GM21529 (cell line): ENCODE measurements at regions not wholly inside any gene's neighbourhood (a gene's known extent, or its start where the extent isn't known, plus 50 kb on each side); places are given as distances from the start of the nearest gene placed in this dataset.
"Not testable (repeated sequence)": the region's sequence is repeated elsewhere in the genome, so short reads cannot be mapped to it uniquely, and the experiment has no call there.

Experiments used
- ATAC-seq: cut with Tn5 transposase; IDR thresholded peaks from one replicate; pipeline ENCODE4 v1.9.1; 2021; ENCODE audit not compliant: unreplicated experiment

DNA sequence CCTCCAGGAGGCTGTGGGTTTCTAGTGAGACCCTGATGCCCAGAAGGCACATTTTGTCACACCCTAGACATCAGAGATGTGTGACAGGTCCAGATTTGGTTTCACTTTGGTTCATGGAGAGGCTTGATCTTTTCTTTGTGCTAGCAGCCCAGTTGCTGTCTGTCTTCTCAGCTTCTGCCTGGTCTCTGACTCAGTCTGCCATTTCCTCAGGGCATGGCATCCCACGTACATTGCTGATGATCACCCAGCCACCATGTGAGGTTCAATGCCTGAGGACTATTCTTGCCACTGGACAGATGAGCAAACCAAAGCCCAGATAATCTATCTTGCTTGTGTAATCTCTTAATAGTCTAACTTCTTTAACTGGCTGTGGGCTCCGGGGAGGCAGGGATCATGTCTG lies 144.9 kb upstream of the MRPS22 start:
- ATAC-seq, result no peak

DNA sequence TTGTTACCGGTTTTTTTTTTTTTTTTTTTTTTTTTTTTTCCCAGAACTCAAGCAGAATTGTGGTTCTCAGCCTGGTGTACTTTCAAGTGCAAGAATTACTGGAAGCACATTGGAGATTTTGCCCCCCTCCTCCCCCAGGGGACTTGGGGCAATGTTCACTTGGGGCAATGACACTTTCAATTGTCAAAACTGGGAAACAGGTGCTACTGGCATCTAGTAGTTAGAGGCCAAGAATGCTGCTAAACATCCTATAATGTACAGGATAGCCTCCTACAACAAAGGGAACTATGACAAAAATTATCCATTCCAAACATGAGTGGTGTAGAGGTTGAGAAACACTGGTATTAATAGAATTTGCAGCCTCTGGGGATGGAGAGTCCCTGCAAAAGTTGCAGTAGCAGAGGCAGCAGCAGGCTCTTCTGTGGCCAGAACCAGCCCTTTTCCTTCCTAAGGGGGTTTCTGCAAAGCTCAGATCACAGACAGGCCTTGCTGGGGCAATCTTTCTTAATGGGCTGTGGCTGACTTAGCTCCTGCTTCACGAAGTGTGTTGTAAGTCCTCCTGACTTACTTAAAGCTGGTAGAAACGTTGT lies 144.3 kb upstream of the MRPS22 start:
- no peak for ATAC-seq

DNA sequence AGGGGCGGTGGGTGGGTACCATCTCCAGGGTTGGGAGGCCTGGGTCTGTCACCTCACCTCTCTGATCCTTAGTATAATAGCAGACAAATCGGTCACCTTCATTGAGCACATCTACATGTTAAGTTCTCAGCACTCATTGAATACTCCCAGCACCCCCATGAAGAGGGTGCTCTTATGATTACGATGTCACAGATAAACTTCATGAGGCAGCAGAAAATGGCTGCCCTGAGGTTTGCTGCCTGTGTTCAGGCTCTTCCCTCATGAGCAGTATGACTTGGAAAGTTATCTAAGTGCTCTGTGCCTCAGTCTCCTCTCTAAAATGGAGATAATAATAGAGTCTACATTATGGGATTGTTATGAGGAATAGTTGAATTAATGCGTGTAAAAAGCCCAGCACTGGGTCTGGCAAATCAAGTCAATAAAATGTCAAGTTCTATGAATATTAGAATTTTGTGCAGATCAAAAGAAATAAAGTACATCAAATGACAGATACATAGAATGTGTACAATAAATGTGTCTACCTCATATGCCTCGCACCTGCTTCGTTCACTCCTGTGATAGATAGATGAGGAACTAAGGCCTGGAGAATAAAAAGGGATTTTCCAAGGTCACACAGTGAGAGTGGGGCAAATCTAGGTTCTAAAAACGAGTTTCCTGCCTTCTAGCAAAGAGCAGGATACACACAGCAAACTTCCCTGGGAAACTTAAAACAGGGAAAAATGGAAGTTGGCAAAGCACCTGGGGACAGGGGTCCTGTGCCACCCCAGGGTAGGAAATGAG lies 142.2 kb upstream of the MRPS22 start:
- no peak for ATAC-seq

DNA sequence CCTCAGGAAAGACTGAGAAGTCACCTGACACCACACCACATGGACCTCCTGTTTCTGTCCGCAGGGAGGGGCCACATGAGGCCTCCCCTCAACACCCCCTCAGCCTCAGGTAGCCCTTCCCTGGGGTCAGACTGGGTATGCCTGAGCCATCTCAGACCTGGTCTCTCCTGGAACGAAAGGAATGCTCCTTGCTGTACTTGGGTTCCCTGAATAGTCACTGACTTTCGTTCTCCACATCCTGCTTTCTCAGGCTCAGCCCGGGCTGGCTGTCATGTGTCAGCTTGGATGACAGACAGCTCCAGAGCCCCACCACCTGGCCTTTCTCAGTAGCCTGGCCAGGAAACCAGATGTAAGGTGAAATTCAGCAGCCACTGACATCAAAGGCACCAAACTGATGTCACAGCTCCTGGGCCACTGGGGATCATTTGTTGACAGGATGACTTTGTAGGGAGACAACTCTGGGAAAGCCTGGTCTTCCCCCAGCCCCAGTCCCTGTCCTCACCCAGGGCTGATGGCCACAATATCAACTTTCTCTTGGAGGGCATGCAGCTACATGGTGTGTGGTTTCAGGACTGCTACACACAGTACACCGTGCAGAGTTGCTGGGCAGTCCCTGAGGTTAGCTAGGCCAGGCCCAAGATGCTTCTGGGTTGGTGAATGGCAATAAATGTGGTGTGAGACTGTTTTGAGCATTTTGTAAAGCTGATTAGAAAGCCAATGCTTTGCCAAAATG lies 141.4 kb upstream of the MRPS22 start:
- peak; percentile 60 for ATAC-seq

DNA sequence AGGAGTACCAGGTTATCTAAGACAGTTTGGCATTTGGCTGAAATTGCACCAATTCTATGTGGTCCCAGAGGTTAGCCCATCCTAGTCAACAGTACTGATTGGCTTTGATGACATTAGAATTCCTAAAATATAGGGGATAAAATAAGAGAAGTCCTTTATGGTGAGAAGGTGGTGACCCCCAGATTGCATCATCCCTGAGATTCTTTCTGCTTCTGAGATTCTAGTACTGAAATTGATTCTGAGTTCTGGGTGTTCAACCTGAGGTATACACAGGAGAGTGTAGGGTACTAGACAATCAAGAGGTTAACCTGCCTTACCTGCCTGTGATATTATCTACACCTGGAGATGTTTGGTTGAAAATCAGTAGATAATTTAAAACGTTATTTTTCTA lies 140.9 kb upstream of the MRPS22 start:
- no peak for ATAC-seq

DNA sequence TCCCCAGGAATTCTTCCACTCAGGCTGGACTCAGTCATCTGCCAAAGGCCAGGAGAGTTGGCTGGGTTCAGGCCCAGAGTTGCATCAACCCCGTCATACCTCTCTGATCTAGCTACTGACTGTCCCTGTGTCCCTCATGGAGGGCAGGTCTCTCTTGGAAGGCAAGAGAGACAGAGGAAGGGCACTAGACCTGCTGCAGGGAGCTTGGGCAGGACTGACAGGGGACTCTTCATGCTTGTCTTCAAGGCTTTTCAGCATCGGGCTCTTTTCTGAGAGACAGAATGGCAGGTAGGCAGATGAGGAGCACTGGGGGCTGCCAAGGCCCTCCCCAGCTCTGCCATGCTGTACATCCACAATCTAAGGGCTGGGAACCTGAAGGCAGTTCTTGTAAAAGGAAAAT lies 140.1 kb upstream of the MRPS22 start:
- ATAC-seq, result no peak

DNA sequence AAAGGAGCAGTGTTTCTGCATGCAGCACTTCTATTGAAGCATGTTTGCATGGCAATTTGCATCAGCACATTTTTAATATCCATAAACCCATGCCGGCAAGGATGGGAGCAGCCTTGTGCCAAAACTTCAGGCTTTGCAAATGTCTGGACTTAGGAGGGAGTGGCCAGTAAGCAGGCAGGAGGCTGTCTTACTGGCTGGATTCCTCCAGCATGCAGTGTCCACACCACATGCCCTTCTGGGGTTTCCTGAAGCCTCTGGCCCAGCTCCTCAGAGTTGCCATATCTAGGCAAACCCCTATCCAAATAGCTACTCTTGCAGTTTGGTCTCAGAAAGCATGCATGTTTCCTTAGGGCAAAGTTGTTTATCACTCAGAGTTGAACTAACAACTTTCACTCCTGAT lies 139.1 kb upstream of the MRPS22 start:
- ATAC-seq, result no peak

DNA sequence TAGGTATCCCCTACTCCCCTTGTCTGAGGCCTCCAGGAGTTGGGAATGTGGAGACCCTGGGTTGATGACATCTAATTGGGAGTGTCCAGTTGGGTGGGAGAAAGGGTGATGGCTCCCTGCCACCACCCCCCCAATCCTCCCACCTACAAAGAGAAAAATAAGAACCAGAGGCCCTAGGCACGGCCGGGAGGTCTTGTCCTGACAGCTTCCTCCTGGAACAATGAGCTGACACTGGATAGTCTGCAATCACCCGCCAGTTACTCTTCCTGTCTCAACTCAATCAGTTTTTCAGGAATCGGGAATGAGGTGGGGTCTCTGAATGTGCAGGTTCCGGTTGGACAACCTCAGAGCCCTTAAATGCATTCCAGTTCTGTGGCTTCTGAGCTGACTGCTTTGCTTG lies 129.9 kb upstream of the MRPS22 start:
- no peak for ATAC-seq

DNA sequence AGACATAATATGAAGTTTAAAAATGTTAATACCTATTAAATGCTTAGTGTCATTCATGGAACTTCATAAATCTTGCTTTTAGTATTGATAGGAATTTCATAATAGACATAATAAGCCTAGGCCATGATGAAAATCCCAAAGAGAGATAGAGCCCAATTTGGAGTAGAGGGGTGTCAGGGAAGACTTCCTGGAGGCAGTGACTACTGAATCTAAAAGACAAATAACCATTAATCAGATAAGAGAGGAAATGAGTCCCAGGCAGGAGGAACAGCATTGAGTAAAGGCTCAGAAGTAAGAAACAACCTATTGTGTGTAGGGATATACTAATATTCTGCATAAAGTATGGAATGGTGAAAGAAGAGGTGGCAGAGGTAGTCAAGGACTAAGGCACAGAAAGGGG lies 126.9 kb upstream of the MRPS22 start:
- ATAC-seq, result no peak

DNA sequence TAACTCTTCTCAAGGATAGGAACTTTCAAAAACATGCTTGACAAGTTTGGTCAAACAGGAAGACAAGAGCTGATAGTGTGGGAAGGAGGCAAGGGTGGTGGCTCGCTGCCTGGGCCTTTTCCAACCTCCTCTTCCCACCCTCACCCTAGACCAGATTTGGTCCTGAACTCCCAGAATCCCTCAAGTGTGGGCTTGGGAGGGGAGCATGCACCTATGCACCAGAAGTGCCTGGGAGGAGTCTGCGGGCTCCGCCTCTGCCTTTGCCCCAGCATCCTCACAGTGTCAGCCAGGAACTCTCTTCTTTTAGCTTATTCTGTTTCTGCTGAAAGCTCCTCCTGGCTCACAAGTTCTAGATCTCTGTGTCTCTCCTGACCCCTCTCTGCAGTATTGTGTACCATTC lies 126.2 kb upstream of the MRPS22 start:
- no peak for ATAC-seq

DNA sequence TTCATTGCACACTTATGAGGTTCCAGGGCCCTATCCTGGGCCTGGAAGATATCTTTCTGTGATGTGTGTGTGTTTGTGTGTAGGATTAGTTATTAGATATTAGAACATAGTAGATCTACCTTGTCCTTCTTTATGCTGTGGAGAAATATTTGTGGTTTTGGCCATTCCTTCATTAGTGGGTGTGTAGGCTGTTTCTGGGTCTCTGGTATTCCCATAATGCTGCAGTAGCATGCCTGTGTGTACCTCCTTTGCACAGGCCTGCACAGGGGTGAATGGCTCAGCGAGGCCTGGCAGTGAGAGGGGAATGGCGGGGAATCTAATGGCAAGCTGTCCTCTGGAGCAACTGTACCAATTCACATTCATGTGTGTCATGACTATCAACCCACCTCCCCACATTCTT lies 125.8 kb upstream of the MRPS22 start:
- no peak for ATAC-seq

DNA sequence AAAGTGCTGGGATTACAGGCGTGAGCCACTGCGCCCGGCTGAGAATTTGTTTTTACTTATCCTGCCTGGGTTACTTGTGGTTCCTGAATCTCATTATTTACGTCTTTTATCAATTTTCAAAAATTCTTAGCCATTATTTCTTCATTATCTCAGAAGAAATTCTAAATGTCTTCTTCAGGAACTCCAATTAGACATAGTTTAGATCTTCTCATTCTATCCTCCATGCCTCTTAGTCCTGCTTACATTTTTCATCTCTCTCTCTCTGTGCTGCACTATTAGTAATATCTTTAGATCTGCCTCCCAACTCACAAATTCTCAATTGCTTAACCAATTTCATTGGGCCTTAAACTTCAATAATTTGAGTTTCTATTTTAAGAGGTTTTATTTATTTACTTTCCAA lies 124.4 kb upstream of the MRPS22 start:
- no peak for ATAC-seq

DNA sequence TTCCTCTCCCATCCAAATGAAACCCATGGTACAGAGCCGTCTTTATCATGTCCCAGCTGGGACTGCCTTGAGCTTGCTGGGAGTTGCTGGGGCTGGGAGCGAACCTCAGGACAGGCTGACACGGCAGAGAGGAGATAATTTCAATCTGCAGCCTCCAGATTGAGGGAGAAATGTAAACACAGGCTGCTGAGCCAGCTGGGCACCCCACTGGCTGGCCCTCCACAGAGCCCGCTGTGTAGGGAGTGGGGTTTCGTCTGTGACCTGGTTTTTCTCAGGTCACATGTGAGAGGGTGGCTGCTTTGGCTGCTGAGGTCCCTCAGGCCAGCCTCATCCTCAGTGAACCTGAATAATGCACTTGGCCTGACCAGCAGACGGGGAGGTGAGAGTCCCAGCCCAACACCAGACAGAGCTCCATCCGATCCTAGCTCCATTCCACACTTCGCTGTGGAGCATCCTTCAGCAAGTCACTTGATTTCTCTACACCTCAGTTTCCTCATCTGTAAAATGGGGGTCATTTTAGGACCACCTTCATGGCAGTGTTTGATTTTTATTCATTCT lies 121.6 kb upstream of the MRPS22 start:
- ATAC-seq, result no peak

DNA sequence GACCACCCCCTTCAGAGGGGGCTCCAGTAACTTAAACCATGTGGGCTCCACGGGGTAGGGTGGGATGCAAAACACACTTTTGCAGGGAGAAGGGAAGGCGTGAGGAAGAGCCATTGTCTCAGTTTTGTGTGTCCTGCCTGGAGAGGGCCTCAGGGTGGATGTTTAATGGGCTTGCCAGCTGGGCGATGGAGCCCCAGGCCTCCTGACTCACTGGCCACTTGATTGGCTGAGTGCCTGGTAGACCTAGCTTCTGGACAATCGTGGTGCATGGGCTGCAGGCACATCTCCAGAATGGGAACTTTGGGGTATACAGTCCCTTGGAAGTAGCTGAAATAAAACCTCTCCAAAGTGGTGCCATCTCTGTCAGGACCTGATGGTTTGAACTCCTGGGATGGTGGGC lies 118.3 kb upstream of the MRPS22 start:
- no peak for ATAC-seq

DNA sequence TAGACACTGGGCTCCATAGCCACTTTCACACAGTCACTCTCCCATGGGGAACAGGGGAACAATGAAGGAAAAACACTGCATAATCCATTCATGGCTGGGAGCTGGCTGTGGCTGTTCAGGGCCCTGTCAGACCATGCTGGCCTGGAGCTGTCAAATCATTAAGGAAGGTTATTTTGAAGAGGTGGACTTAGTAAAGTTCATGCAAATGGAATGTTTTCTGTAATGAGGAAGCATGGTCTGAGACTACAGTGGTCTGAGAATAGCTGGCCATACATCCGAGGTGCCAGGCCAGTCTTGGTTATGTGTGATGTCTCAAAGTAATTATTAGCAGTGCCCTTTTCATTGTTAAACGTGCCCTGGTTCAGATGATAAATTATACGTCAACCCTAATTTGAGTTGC lies 117.1 kb upstream of the MRPS22 start:
- ATAC-seq, result no peak

DNA sequence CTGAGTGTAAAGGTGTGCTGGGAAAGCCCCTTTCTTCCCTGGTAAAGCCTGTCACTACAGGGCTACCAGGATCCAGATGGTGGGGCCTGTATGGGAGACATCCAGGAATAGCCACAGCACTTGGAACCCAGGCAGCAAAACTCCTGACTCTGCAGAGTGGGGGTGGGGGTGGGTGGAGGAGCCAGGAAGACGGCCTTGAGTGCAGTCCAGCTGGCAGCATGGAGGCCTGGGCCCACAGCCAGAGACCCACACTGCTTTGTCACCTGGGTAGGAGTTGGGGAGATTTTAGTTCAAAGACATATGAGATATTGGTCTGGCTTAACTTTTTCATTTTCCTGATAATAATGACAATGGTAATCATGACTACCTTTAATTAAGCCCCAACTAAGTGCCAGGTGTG lies 116.7 kb upstream of the MRPS22 start:
- ATAC-seq, result no peak

DNA sequence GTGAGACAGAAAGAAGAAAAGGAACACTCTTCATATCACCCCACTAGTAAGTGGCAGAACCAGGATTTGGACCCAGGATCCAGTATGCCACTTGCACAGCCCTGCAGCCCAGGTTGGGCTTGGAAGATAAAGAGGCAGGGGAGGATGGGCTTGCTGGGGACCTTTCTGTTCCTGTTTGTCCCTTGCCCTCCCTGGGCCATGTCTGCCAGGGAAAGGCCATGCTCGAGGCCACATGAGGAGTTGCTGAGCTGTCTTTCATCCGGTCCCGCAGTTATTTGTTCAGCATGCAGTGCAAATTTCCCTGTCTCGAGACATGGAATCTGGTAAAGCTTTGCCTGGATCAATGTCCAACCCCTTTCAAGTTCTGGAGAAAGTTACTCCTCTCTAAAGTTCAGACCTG lies 116.0 kb upstream of the MRPS22 start:
- ATAC-seq, result no peak

DNA sequence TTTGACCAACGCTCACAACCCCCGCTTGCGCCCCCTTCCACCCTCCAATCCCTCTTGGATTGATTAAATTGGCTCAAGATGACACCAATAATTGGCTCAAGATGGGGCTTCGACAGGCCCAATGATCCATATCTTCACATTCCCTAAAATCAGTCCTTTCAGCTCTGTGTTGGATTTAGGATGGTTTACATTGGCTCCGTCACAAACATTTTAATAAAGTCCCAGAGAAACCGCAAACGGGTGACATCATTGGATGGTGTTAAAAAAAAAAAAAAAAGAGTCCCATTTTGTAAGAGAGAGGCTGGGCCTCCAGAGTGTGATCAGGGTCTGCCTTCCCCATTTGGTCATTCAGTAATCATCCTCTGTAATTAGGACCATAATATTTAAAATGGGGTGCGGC lies 113.4 kb upstream of the MRPS22 start:
- no peak for ATAC-seq

DNA sequence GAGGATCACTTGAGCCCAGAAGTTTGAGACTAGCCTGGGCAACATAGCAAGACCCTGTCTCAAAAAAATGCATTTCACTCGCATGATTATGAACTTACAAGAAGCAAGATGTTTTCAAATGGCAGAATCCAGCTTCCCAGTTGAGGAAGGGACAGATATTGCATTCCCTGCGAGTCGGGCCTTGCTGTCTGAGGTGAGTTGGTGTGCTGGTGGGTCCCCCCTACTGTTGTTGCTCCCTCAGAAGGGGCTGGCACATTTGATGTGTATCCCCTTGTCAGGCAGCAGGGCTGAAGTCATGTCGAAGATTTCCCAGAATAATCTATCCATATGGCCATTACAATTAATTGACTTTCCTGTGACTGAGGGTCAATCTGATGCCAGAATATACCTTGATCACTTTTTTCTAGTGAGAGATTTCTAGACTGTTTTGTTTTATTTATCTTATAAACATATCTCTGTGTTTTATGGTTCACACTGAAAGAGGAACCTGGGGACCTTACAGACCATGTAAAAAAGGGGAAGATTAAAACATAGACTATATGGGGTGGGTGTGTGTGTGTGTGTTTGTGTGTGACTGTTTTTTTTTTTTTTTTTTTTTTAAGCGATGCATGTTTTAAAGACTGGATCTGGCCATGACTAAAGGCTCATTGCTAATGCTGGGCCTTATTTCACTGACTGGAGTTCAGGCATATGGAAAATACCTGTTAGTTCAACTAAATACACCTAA lies 112.1 kb upstream of the MRPS22 start:
- no peak for ATAC-seq

DNA sequence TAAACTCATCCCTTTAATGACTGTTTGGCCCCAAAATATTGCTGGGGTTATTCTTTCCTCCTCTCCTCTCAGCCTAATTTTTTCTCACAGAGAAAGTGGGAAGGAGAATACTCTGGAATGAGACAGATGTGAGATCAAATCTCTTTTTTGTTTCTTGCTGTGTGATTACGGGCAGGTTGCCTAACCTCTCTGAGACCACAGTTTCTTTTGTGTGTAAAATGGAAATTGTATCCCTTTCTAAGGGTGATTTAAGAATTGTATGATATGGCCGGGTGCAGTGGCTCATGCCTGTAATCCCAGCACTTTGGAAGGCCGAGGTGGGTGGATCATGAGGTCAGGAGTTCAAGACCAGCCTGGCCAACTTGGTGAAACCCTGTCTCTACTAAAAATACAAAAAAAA lies 111.5 kb upstream of the MRPS22 start:
- not testable (repeated sequence) for ATAC-seq

DNA sequence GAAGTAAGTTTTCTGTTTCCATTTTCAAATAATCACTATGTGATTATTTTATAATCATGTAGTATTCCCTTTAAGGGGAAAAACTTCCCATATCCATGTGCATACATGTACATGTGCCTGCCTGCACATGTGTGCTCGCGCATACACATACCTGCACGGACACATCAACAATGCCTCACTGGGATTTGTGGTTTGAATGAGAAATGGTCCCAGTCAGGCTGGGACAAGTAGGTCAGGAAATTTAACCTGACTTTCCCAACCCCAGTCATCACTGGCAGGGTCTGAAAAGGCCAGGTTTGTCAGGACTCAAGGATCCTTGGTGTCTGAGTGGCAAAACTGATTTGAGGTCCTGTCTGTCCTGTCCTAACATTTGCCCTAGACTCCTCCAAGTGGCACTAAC lies 109.3 kb upstream of the MRPS22 start:
- no peak for ATAC-seq
